ENCODE measurements at regions not wholly inside any gene's neighbourhood (a gene's known extent, or its start where the extent isn't known, plus 50 kb on each side); places are given as distances from the start of the nearest gene placed in this dataset.

DNA sequence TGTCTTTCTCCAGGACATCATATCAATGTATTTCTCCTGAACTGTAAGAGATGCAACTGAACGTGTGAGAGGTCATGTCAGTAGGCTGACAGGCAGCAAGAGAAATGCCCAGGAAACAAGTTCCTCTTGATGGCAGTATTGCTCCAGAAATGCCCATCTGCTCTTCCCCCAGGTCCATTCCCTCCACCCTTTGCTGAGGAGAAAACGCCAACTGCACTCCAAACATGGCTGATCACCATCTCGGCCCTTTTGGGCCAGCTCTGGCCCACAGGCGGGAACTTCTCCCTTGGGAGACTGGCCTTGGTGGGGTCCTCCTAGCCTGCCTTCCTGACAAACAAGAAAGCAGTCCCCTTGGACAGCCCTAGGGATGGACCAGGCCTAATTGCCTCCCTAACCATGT, 276.5 kb upstream of the AGTR2 start:
- DNase-seq (ENCODE audit: low read depth in 2 of 2) = peak; percentile 7 to 11
- TF ChIP-seq, protein P1, sequence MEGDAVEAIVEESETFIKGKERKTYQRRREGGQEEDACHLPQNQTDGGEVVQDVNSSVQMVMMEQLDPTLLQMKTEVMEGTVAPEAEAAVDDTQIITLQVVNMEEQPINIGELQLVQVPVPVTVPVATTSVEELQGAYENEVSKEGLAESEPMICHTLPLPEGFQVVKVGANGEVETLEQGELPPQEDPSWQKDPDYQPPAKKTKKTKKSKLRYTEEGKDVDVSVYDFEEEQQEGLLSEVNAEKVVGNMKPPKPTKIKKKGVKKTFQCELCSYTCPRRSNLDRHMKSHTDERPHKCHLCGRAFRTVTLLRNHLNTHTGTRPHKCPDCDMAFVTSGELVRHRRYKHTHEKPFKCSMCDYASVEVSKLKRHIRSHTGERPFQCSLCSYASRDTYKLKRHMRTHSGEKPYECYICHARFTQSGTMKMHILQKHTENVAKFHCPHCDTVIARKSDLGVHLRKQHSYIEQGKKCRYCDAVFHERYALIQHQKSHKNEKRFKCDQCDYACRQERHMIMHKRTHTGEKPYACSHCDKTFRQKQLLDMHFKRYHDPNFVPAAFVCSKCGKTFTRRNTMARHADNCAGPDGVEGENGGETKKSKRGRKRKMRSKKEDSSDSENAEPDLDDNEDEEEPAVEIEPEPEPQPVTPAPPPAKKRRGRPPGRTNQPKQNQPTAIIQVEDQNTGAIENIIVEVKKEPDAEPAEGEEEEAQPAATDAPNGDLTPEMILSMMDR (IDR thresholded peaks at IDR 0.05; ENCODE audit: low read depth, low read length) = no peak
- no peak overlapping the region for H3K4me3 ChIP-seq (replicated peaks in 1 of 2; ENCODE audit: low read depth in 2 of 2, low read length in 2 of 2)

DNA sequence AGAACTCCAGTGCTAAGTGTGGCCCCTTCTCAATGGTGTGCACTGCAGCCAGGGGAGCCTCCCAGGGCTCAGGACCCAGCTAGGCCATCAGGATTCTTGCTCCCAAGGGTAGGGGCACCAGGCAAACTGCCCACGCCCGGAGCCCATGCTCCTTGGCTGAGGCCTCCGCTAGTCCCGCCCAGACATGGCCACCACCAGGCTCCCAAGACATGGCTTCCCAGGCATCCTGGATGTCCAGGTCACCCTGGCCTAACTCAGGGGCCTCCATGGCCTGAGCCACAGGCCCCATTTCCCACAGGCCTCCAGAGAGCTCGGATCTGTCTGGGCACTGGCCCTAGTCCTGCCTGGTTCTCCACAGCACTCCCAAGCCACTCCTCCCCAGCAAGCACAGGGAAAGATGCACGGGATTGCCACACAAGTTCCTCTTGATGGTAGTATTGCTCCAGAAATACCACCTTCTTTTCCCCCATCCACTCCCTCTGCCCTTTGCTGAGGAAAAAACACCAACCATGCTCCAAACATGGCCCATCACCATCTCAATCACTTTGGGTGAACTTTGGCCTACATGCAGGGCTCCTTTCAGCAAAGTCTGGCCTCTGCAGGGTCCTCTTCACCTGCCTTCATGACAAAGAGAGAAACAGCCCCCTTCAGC, 274.7 kb upstream of the AGTR2 start:
- no peak for DNase-seq (ENCODE audit: low read depth in 2 of 2)
- TF ChIP-seq, protein P1 (IDR thresholded peaks at IDR 0.05; ENCODE audit: low read depth, low read length) = no peak
- H3K4me3 ChIP-seq (replicated peaks in 1 of 2; ENCODE audit: low read depth in 2 of 2, low read length in 2 of 2) = no peak overlapping the region

DNA sequence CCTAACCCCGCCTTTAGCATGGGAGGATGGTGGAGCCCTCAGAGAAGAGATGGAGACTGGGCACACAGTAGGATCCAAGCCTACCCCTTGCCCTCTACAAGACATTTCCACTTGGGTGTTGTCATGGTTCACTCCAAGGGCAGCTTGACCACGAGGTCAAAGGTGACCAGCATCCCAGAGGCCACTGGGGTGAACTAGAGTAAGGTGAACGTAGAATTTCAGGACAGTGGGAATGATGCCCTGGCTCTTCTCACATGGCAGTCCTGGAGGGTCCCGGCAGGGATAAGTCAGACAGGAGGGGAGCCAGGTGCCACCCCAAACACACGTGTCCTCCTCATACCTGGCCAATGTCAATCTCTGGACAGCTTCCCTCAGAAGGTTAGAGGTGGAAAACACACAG, 274.2 kb upstream of the AGTR2 start:
- TF ChIP-seq, protein P1 (IDR thresholded peaks at IDR 0.05; ENCODE audit: low read depth, low read length) = no peak

DNA sequence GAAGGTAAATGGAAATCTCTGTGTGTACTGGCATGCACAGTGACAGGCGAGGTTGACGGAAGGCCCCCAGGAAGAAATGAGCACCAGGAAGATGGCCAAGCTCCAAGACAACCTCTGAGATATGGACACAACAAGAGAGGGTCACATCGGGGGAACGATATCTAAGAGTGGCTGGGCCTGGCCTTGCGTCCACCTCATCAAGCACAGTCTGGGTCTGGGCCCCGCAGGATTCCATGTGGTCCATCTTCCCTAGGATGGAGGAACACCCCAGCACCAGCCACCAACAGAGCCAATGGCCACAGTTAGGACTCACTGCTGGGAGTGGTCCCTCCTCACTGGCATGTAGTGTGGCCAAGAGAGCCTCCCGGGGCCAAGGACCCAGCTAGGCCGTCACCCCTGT, 272.6 kb upstream of the AGTR2 start:
- no peak overlapping the region for H3K4me3 ChIP-seq (replicated peaks in 1 of 2; ENCODE audit: low read depth in 2 of 2, low read length in 2 of 2)
- TF ChIP-seq, protein P1 (IDR thresholded peaks at IDR 0.05; ENCODE audit: low read depth, low read length) = no peak

More for the DNA sequence above, 274.2 kb upstream of the AGTR2 start:
- H3K4me3 ChIP-seq (replicated peaks in 1 of 2; ENCODE audit: low read depth in 2 of 2, low read length in 2 of 2) = no peak overlapping the region
- DNase-seq (ENCODE audit: low read depth in 2 of 2) = no peak

DNA sequence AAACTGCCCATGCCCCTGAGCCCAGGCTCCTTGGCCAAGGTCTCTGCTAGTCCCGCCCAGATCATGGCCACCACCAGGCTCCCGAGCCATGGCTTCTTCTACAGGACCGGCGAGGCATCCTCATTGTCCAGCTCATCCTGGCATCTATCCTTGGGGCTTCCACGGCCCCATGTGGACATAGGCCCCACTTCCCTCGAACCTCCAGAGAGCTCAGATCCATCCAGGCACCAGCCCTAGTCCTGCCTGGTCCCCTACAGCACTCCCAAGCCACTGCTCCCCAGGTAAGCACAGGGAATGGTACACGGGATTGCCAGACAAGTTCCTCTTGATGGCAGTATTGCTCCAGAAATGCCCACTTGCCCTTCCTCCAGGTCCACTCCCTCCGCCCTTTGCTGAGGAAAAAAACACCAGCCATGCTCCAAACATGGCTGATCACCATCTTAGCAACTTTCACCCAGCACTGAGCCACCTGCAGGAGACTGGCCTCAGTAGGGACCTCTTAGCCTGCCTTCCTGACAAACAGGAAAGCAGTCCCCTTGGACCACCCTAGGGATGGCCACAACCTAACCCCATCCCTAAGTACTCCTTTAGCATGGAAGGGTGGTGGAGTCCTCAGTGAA, 272.1 kb upstream of the AGTR2 start:
- H3K4me3 ChIP-seq (replicated peaks in 1 of 2; ENCODE audit: low read depth in 2 of 2, low read length in 2 of 2) = no peak overlapping the region
- DNase-seq (ENCODE audit: low read depth in 2 of 2) = peak in 1 of 2 donors; percentile 3
- TF ChIP-seq, protein P1 (IDR thresholded peaks at IDR 0.05; ENCODE audit: low read depth, low read length) = no peak

More for the DNA sequence above, 272.6 kb upstream of the AGTR2 start:
- no peak for DNase-seq (ENCODE audit: low read depth in 2 of 2)

DNA sequence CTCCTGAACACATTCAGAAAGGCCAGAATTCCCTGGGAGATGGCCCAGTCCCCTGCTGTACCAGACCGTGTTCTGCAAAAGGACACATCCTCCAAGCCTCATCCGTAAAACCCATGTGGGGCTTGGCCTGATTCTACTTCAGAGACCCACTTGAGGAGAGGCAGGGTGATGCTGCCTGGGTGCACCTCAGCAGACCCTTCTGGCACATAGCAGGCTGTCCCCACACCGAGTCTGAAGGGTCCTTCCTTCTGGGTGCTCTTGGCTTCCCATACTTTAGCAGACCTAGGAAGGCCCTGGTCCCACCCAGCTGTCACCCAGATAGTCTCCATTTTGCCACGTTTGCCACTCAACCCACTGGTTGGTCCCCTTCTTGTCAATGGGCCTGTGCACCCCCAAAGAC, 270.1 kb upstream of the AGTR2 start:
- TF ChIP-seq, protein P1 (IDR thresholded peaks at IDR 0.05; ENCODE audit: low read depth, low read length) = no peak
- no peak overlapping the region for H3K4me3 ChIP-seq (replicated peaks in 1 of 2; ENCODE audit: low read depth in 2 of 2, low read length in 2 of 2)
- no peak for DNase-seq (ENCODE audit: low read depth in 2 of 2)

All from cardiac fibroblast (primary cell).